ENCODE measurements at regions not wholly inside any gene's neighbourhood (a gene's known extent, or its start where the extent isn't known, plus 50 kb on each side); places are given as distances from the start of the nearest gene placed in this dataset.
A peak's percentile ranks its signal among the peaks of the same experiment; 100 is the strongest.

DNA sequence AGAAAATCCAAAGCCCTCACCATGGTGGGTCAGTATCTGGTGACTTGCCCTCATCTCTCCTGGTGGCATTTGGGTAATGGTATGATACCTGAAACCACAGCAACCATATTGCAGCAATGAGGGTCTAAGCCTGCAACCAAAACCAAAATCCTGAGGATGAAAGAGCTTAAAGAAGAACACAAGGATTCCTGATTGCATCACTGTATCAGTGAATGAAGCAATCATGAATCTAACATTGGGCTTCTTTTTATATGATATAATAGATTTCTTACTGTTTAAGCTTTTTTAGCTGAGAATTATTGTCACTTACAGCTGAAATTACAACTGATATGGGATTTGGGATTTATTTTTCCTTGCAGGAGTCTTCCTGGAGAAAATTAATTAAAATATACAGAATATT, 269.9 kb downstream of the MEF2C start:
- TF ChIP-seq, protein P1, sequence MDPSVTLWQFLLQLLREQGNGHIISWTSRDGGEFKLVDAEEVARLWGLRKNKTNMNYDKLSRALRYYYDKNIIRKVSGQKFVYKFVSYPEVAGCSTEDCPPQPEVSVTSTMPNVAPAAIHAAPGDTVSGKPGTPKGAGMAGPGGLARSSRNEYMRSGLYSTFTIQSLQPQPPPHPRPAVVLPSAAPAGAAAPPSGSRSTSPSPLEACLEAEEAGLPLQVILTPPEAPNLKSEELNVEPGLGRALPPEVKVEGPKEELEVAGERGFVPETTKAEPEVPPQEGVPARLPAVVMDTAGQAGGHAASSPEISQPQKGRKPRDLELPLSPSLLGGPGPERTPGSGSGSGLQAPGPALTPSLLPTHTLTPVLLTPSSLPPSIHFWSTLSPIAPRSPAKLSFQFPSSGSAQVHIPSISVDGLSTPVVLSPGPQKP (IDR thresholded peaks at IDR 0.05; ENCODE audit: borderline replicate concordance, low read depth, low read length), result no peak
- TF ChIP-seq RAD21 (IDR thresholded peaks at IDR 0.05; ENCODE audit: low read length), result no peak
- peak; percentile 75 for TF ChIP-seq CEBPB (IDR thresholded peaks at IDR 0.05; ENCODE audit: low read depth, low read length)
- no peaks in the 10 kb centered on the region for H3K9me3 ChIP-seq (ENCODE audit: control insufficient read depth, insufficient read depth, low read length)
- H2BK5ac ChIP-seq (ENCODE audit: low read depth, low read length, poor library complexity, severe bottlenecking), result no peak overlapping the region
- DNase-seq (no peak), ATAC-seq (ENCODE audit: low read depth) (no peak)
- H3K27me3 ChIP-seq (ENCODE audit: control insufficient read depth, insufficient read depth, low read length), result no peaks in the 10 kb centered on the region
- H4K8ac ChIP-seq (ENCODE audit: low read depth in 2 of 2, low read length in 2 of 2), result no peak overlapping the region
- H3K14ac ChIP-seq (replicated peaks; ENCODE audit: low read depth, low read length), result no peak overlapping the region
- H3K36me3 ChIP-seq (ENCODE audit: control insufficient read depth, insufficient read depth, low read length), result no peaks in the 10 kb centered on the region
- no TSS peak for BruUV-seq (replicated peaks)
- CTCF ChIA-PET, result no interaction called here
- H4K91ac ChIP-seq (ENCODE audit: insufficient read depth, low read depth, low read length), result no peak overlapping the region
- no peaks in the 10 kb centered on the region for H3K79me1 ChIP-seq (ENCODE audit: low read depth in 1 of 2, low read length in 2 of 2)
- H3K18ac ChIP-seq (ENCODE audit: low read depth, low read length), result no peak overlapping the region
- POLR2A ChIA-PET (ENCODE audit: unreplicated experiment), result no interaction called here
- dilution Hi-C loops (cut with HindIII; ENCODE audit: low sequenced_read_pairs, unreplicated experiment) (no loop called here), intact Hi-C loops (cut with micrococcal nuclease) (no loop called here), in situ Hi-C loops (cut with MboI; ENCODE audit: low sequenced_read_pairs) (no loop called here)
- no peak overlapping the region for H3K27ac ChIP-seq (ENCODE audit: insufficient read depth, low read length)
- H3K4me1 ChIP-seq (ENCODE audit: control insufficient read depth, insufficient read depth, low read length), result no peaks in the 10 kb centered on the region
- no peak overlapping the region for H2AK9ac ChIP-seq (replicated peaks; ENCODE audit: low read depth, low read length, poor library complexity)
- H2AK5ac ChIP-seq (ENCODE audit: low read depth, low read length), result no peak overlapping the region
- H2BK15ac ChIP-seq (ENCODE audit: low read depth, low read length), result no peak overlapping the region
- H3K4me2 ChIP-seq (ENCODE audit: low read depth, low read length), result no peak overlapping the region
- H4K5ac ChIP-seq (ENCODE audit: low read depth, low read length), result no peak overlapping the region
- no peak overlapping the region for H3K4ac ChIP-seq (ENCODE audit: low read depth, low read length)
- H2BK120ac ChIP-seq (ENCODE audit: low read depth, low read length), result no peak overlapping the region
- H3K56ac ChIP-seq (ENCODE audit: extremely low read depth, insufficient read depth, low read length), result no peak overlapping the region
- no peaks in the 10 kb centered on the region for H4K20me1 ChIP-seq (ENCODE audit: insufficient read depth, low read length)
- H2BK20ac ChIP-seq (ENCODE audit: low read depth, low read length), result no peak overlapping the region
- no peaks in the 10 kb centered on the region for H3K9me1 ChIP-seq (ENCODE audit: insufficient read depth, low read length)
- H3K23ac ChIP-seq (ENCODE audit: low read depth, low read length), result no peak overlapping the region
- no peak overlapping the region for H3K4me3 ChIP-seq (ENCODE audit: insufficient read depth, low read depth, low read length)
- no peak overlapping the region for H2AFZ ChIP-seq (replicated peaks; ENCODE audit: low read length, poor library complexity)
- no peak overlapping the region for H3K9ac ChIP-seq (ENCODE audit: low read depth, low read length)

Data from IMR-90 (cell line).